ENCODE measurements at regions not wholly inside any gene's neighbourhood (a gene's known extent, or its start where the extent isn't known, plus 50 kb on each side); places are given as distances from the start of the nearest gene placed in this dataset.
A peak's percentile ranks its signal among the peaks of the same experiment; 100 is the strongest.

GRCh38 chr21:39022863-39023693 lies 160.2 kb downstream of the PSMG1 start:
- Histone ChIP-seq H3K27ac (replicated peaks) (no peak overlapping the region), H3K27me3 (ENCODE audit: insufficient read depth, poor library complexity, severe bottlenecking) (no peaks in the 10 kb centered on the region), H3K4me3 (replicated peaks; ENCODE audit: insufficient read depth, low read length) (no peak overlapping the region)
- TF ChIP-seq POLR2AphosphoS5 (IDR thresholded peaks at IDR 0.05; ENCODE audit: low read depth) (no peak), SPI1 (IDR thresholded peaks at IDR 0.05; ENCODE audit: borderline replicate concordance, low read depth) (no peak), GABPA (IDR thresholded peaks at IDR 0.05; ENCODE audit: low read depth) (no peak), CTCF (IDR thresholded peaks at IDR 0.05; ENCODE audit: insufficient read depth, low read length) (no peak)
- TF ChIP-seq, protein P1, sequence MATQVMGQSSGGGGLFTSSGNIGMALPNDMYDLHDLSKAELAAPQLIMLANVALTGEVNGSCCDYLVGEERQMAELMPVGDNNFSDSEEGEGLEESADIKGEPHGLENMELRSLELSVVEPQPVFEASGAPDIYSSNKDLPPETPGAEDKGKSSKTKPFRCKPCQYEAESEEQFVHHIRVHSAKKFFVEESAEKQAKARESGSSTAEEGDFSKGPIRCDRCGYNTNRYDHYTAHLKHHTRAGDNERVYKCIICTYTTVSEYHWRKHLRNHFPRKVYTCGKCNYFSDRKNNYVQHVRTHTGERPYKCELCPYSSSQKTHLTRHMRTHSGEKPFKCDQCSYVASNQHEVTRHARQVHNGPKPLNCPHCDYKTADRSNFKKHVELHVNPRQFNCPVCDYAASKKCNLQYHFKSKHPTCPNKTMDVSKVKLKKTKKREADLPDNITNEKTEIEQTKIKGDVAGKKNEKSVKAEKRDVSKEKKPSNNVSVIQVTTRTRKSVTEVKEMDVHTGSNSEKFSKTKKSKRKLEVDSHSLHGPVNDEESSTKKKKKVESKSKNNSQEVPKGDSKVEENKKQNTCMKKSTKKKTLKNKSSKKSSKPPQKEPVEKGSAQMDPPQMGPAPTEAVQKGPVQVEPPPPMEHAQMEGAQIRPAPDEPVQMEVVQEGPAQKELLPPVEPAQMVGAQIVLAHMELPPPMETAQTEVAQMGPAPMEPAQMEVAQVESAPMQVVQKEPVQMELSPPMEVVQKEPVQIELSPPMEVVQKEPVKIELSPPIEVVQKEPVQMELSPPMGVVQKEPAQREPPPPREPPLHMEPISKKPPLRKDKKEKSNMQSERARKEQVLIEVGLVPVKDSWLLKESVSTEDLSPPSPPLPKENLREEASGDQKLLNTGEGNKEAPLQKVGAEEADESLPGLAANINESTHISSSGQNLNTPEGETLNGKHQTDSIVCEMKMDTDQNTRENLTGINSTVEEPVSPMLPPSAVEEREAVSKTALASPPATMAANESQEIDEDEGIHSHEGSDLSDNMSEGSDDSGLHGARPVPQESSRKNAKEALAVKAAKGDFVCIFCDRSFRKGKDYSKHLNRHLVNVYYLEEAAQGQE (IDR thresholded peaks at IDR 0.05; ENCODE audit: insufficient replicate concordance, low read depth) = no peak
- no peak for DNase-seq (ENCODE audit: low read depth in 1 of 2, low spot score in 1 of 2)

GRCh38 chr21:39022466-39022862 lies 160.8 kb downstream of the PSMG1 start:
- no peak overlapping the region for H3K4me3 ChIP-seq (replicated peaks; ENCODE audit: insufficient read depth, low read length)
- DNase-seq (ENCODE audit: low read depth in 1 of 2, low spot score in 1 of 2) = no peak
- TF ChIP-seq CTCF (IDR thresholded peaks at IDR 0.05; ENCODE audit: insufficient read depth, low read length) = no peak
- peak; percentile 90 for TF ChIP-seq SPI1 (IDR thresholded peaks at IDR 0.05; ENCODE audit: borderline replicate concordance, low read depth)
- TF ChIP-seq POLR2AphosphoS5 (IDR thresholded peaks at IDR 0.05; ENCODE audit: low read depth) = no peak
- no peak for TF ChIP-seq GABPA (IDR thresholded peaks at IDR 0.05; ENCODE audit: low read depth)
- TF ChIP-seq, protein P1 (IDR thresholded peaks at IDR 0.05; ENCODE audit: insufficient replicate concordance, low read depth) = no peak
- no peaks in the 10 kb centered on the region for H3K27me3 ChIP-seq (ENCODE audit: insufficient read depth, poor library complexity, severe bottlenecking)
- no peak overlapping the region for H3K27ac ChIP-seq (replicated peaks)

- no peaks in the 10 kb centered on the region for H3K27me3 ChIP-seq (ENCODE audit: insufficient read depth, poor library complexity, severe bottlenecking)
- no peak overlapping the region for H3K27ac ChIP-seq (replicated peaks)
- no peak overlapping the region for H3K4me3 ChIP-seq (replicated peaks; ENCODE audit: insufficient read depth, low read length)
- DNase-seq (ENCODE audit: low read depth in 1 of 2, low spot score in 1 of 2) = no peak
- no peak for TF ChIP-seq SPI1 (IDR thresholded peaks at IDR 0.05; ENCODE audit: borderline replicate concordance, low read depth)
- TF ChIP-seq, protein P1 (IDR thresholded peaks at IDR 0.05; ENCODE audit: insufficient replicate concordance, low read depth) = no peak
- TF ChIP-seq CTCF (IDR thresholded peaks at IDR 0.05; ENCODE audit: insufficient read depth, low read length) = no peak
- no peak for TF ChIP-seq POLR2AphosphoS5 (IDR thresholded peaks at IDR 0.05; ENCODE audit: low read depth)
- no peak for TF ChIP-seq GABPA (IDR thresholded peaks at IDR 0.05; ENCODE audit: low read depth)
These were observed 161.2 kb downstream of the PSMG1 start for GRCh38 chr21:39022035-39022434.

Data from HL-60 (cell line).